K562 (cell line): ENCODE measurements at regions not wholly inside any gene's neighbourhood (a gene's known extent, or its start where the extent isn't known, plus 50 kb on each side); places are given as distances from the start of the nearest gene placed in this dataset.
"Not testable (repeated sequence)": the region's sequence is repeated elsewhere in the genome, so short reads cannot be mapped to it uniquely, and the experiment has no call there.

Experiments
- ATAC-seq: fragments of 200-7000 bp; cut with Tn5 transposase; 3 replicates; pipeline ENCODE4 v1.9.1; 2020; ENCODE audit warnings: moderate library complexity
- BruUV-seq: library from RNA; stranded (reverse); fragments of 400-500 nt; replicated peaks from 2 replicates; lab custom pipeline; 2021; lab: Mats Ljungman, UMichigan
- CTCF ChIA-PET: fragments of 300-600 bp; formaldehyde crosslinking; extraction: SDS; loops from one replicate; lab custom pipeline; 2021; ENCODE audit warnings: low intra/inter-chr PET ratio; lab: Yijun Ruan, JAX
- POLR2A ChIA-PET: fragments of 300-600, 350-650 bp; sonication (Branson Sonifier 250); formaldehyde crosslinking; extraction: SDS; loops from one replicate; lab custom pipeline; 2021; ENCODE audit warnings: antibody characterized with exemption, inconsistent platforms; lab: Yijun Ruan, JAX
- DNase-seq, 4 experiments: peaks; one replicate each; pipeline versions ENCODE4 v3.0.0 to v3.0.0-alpha.2; 2011 to 2018; ENCODE audit warnings: low spot score in 3 of 4, mixed read lengths in 3 of 4; ENCODE audit errors: extremely low read depth in 1 of 4
- FAIRE-seq: peaks from 2 replicates; lab custom pipeline; 2011; peaks lifted over from hg19 to GRCh38; lab: Jason Lieb, UNC
- H2AFZ ChIP-seq: 2 replicates; pipeline ENCODE4 v1.6.0; 2011; ENCODE audit warnings: low read depth, low read length, control low read depth, inconsistent platforms
- H3K27ac ChIP-seq: fragments of 200-600 bp; 3 replicates; pipeline ENCODE4 v1.8.0; 2011; ENCODE audit warnings: low read depth, mild to moderate bottlenecking, control low read depth, inconsistent platforms, low read length, moderate library complexity, mixed read lengths; ENCODE audit errors: extremely low read depth
- H3K27me3 ChIP-seq, 2 experiments: fragments of 300-600 bp in 1 of 2; 2 replicates in 1 of 2; 3 replicates in 1 of 2; pipeline versions ENCODE4 v1.6.0 to v1.8.0; 2011; ENCODE audit warnings: inconsistent platforms in 2 of 2, low read length in 2 of 2, mild to moderate bottlenecking in 1 of 2, mixed read lengths in 1 of 2, moderate library complexity in 1 of 2; ENCODE audit not compliant: control insufficient read depth in 2 of 2, insufficient read depth in 2 of 2
- H3K36me3 ChIP-seq: fragments of 300-600 bp; 3 replicates; pipeline ENCODE4 v1.8.0; 2011; ENCODE audit warnings: mild to moderate bottlenecking, low read length, inconsistent platforms; ENCODE audit not compliant: control insufficient read depth, insufficient read depth
- H3K4me1 ChIP-seq, 2 experiments: fragments of 200-600 bp in 1 of 2; replicated peaks in 1 of 2; 2 replicates in 1 of 2; 3 replicates in 1 of 2; pipeline versions ENCODE4 v1.5.1 to v1.8.0; 2011; ENCODE audit warnings: inconsistent platforms in 2 of 2, low read length in 2 of 2, mild to moderate bottlenecking in 1 of 2, mixed read lengths in 1 of 2, moderate library complexity in 1 of 2; ENCODE audit not compliant: control insufficient read depth in 2 of 2, insufficient read depth in 2 of 2
- H3K4me2 ChIP-seq: 2 replicates; pipeline ENCODE4 v1.6.1; 2011; ENCODE audit warnings: low read length, control low read depth, inconsistent platforms, mixed read lengths; ENCODE audit not compliant: insufficient read depth
- H3K4me3 ChIP-seq: fragments of 200-600 bp; sonication (generic), shearing (Covaris generic); 2 replicates; pipeline ENCODE4 v1.5.1; 2016; ENCODE audit warnings: control low read depth, inconsistent platforms
- H3K79me2 ChIP-seq: fragments of 200-600 bp; 3 replicates; pipeline ENCODE4 v1.8.0; 2011; ENCODE audit warnings: low read length, inconsistent platforms; ENCODE audit not compliant: control insufficient read depth, insufficient read depth
- H3K9ac ChIP-seq, 2 experiments: 2 replicates each; pipeline versions ENCODE4 v1.6.0 to v1.6.1; 2011; ENCODE audit warnings: low read depth in 2 of 2, low read length in 2 of 2, control low read depth in 1 of 2, inconsistent platforms in 1 of 2, mild to moderate bottlenecking in 1 of 2, mixed read lengths in 1 of 2; ENCODE audit not compliant: insufficient read depth in 1 of 2
- H3K9me1 ChIP-seq: one replicate; pipeline ENCODE4 v1.6.0; 2011; ENCODE audit warnings: inconsistent platforms, mild to moderate bottlenecking, low read length, moderate library complexity; ENCODE audit not compliant: control insufficient read depth, insufficient read depth
- H3K9me3 ChIP-seq: replicated peaks from 2 replicates; pipeline ENCODE4 v1.5.1; 2011; ENCODE audit warnings: low read depth, low read length, inconsistent platforms; ENCODE audit not compliant: control insufficient read depth, insufficient read depth
- H4K20me1 ChIP-seq: replicated peaks from 2 replicates; pipeline ENCODE4 v1.6.1; 2011; ENCODE audit warnings: low read length, inconsistent platforms, mixed read lengths; ENCODE audit not compliant: control insufficient read depth, insufficient read depth
- WGBS: fragments of 100-300 bp; shearing (Covaris generic); methylation state at CpG from one replicate; pipeline ENCODE4 v1.1.6; 2016; ENCODE audit warnings: low coverage, mixed read lengths; ENCODE audit not compliant: insufficient coverage; ENCODE audit errors: missing lambda C conversion rate; 5-methylcytosine and 5-hydroxymethylcytosine counted together
- in situ Hi-C: fragments of 300-500 bp; cut with MboI; formaldehyde crosslinking; loops from 4 replicates; pipeline ENCODE4 v1.15.0; 2018; ENCODE audit warnings: inconsistent platforms, mixed read lengths
- intact Hi-C: fragments of 100-400 bp; cut with micrococcal nuclease; formaldehyde crosslinking; loops from 2 replicates; pipeline ENCODE4 v1.14.2; 2022

DNA sequence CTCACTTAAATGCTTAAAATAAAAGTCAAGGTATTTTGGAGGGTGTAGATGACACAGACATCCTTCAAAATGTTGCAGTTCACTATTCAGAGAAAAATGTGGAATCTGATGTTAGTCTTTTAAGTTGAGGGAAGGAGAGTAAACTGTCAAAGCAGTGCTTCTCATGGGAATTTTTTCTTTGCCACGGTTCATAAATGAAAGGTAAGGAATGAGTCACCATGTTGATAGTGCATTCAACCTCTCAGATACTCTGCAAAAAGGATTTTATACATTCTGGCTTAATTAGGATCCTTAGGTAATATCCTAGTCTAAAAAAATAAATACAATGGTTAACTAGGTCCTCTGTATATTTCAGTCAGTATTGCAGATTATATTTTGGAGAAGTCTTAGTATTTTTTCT, 804.3 kb downstream of the TTLL7 start:
- H3K9me3 ChIP-seq, H3K4me1 ChIP-seq, ATAC-seq, H3K4me2 ChIP-seq, H3K79me2 ChIP-seq, H3K4me3 ChIP-seq, H3K27ac ChIP-seq, DNase-seq, POLR2A ChIA-PET, H3K9me1 ChIP-seq, H2AFZ ChIP-seq, FAIRE-seq, in situ Hi-C loops, CTCF ChIA-PET, H3K27me3 ChIP-seq, intact Hi-C loops, H4K20me1 ChIP-seq, H3K9ac ChIP-seq, H3K36me3 ChIP-seq, BruUV-seq: not testable (repeated sequence)
- WGBS = 8% methylated on average over 1 of the region's 1 CpG

DNA sequence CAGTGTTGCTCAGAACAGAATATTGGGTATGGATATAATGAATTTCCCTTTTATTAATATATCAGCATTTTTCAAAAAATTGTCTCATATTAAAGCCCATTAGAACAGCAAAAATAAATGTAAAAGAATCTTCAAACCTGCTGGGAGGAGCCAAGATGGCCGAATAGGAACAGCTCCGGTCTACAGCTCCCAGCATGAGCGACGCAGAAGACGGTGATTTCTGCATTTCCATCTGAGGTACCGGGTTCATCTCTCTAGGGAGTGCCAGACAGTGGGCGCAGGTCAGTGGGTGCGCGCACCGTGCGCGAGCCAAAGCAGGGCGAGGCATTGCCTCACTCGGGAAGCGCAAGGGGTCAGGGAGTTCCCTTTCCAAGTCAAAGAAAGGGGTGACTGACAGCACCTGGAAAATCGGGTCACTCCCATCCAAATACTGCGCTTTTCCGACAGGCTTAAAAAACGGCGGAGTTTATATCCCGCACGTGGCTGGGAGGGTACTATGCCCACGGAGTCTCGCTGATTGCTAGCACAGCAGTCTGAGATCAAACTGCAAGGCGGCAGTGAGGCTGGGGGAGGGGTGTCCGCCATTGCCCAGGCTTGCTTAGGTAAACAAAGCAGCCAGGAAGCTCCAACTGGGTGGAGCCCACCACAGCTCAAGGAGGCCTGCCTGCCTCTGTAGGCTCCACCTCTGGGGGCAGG, 816.8 kb downstream of the TTLL7 start:
- H4K20me1 ChIP-seq, intact Hi-C loops: not testable (repeated sequence)

DNA sequence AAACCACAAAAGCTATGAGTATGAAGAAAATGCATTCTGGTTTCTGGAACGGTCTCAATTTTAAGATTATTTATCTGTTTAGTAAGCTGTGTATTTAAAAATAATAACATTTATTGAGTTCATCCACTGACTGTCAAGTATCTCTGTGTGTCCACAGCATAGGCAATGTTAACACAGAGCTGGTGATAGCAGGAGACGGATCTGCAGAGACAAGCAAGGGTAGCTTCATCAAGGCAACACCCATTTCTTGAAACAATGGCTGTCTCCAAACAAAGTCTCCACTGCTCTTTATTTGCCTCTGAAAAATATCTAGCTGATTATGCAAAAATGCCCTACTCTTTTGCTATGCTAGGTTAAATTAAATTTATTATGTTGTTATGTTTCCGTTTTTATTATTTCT, 818.3 kb downstream of the TTLL7 start:
- H3K4me1 ChIP-seq, H3K9me3 ChIP-seq, ATAC-seq, H3K27me3 ChIP-seq, H3K36me3 ChIP-seq, H3K4me3 ChIP-seq, CTCF ChIA-PET, POLR2A ChIA-PET, FAIRE-seq, H3K79me2 ChIP-seq, H3K9ac ChIP-seq, H2AFZ ChIP-seq, in situ Hi-C loops, H3K27ac ChIP-seq, DNase-seq, H3K9me1 ChIP-seq, intact Hi-C loops, H4K20me1 ChIP-seq, BruUV-seq, H3K4me2 ChIP-seq: not testable (repeated sequence)
- 0% methylated on average over 2 of the region's 3 CpGs for WGBS

More for the DNA sequence above, 816.8 kb downstream of the TTLL7 start:
- H3K9me1 ChIP-seq, H3K36me3 ChIP-seq, in situ Hi-C loops, BruUV-seq, H3K27ac ChIP-seq, H3K79me2 ChIP-seq, CTCF ChIA-PET, H3K27me3 ChIP-seq, H3K4me3 ChIP-seq, H3K4me1 ChIP-seq, FAIRE-seq, ATAC-seq, POLR2A ChIA-PET, H3K4me2 ChIP-seq, DNase-seq, H3K9me3 ChIP-seq, H3K9ac ChIP-seq, H2AFZ ChIP-seq: not testable (repeated sequence)
- WGBS = 3% methylated on average over 11 of the region's 26 CpGs

DNA sequence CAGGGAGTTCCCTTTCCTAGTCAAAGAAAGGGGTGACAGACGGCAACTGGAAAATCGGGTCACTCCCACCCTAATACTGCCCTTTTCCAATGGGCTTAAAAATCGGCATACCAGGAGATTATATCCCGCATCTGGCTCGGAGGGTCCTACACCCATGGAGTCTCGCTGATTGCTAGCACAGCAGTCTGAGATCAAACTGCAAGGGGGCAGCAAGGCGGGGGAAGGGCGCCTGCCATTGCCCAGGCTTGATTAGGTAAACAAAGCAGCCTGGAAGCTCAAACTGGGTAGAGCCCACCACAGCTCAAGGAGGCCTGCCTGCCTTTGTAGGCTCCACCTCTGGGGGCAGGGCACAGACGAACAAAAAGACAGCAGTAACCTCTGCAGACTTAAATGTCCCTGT, 831.3 kb downstream of the TTLL7 start:
- BruUV-seq, H4K20me1 ChIP-seq, H3K9me1 ChIP-seq, POLR2A ChIA-PET, H3K27ac ChIP-seq, H2AFZ ChIP-seq, H3K4me2 ChIP-seq, CTCF ChIA-PET, H3K79me2 ChIP-seq, H3K36me3 ChIP-seq, H3K9me3 ChIP-seq, FAIRE-seq, H3K4me1 ChIP-seq, ATAC-seq, H3K27me3 ChIP-seq, in situ Hi-C loops, H3K4me3 ChIP-seq, DNase-seq, H3K9ac ChIP-seq, intact Hi-C loops: not testable (repeated sequence)
- 0% methylated on average over 3 of the region's 9 CpGs for WGBS
